ELR (cell line): ENCODE measurements at regions not wholly inside any gene's neighbourhood (a gene's known extent, or its start where the extent isn't known, plus 50 kb on each side); places are given as distances from the start of the nearest gene placed in this dataset.
"Not testable (repeated sequence)": the region's sequence is repeated elsewhere in the genome, so short reads cannot be mapped to it uniquely, and the experiment has no call there.

ENCODE experiments used
- DNase-seq: peaks from one replicate; pipeline ENCODE4 v3.0.0-alpha.2; 2015; ENCODE audit warnings: low read depth

- no peak for DNase-seq
Measured at GRCh38 chr1:187718527-187718926, 889.8 kb downstream of the PLA2G4A start.

GRCh38 chr1:187721216-187721615 lies 892.5 kb downstream of the PLA2G4A start:
- no peak for DNase-seq

GRCh38 chr1:187725216-187725615 lies 896.5 kb downstream of the PLA2G4A start:
- no peak for DNase-seq

- no peak for DNase-seq
Measured at GRCh38 chr1:187733232-187733631, 904.5 kb downstream of the PLA2G4A start.

- no peak for DNase-seq
Measured at GRCh38 chr1:187734427-187734826, 905.7 kb downstream of the PLA2G4A start.

- DNase-seq = no peak
Measured at GRCh38 chr1:187744665-187745064, 915.9 kb downstream of the PLA2G4A start.

GRCh38 chr1:187755536-187755935 lies 926.8 kb downstream of the PLA2G4A start:
- DNase-seq = no peak

- not testable (repeated sequence) for DNase-seq
Measured at GRCh38 chr1:187756684-187757083, 927.9 kb downstream of the PLA2G4A start.

GRCh38 chr1:187759825-187760333 lies 931.1 kb downstream of the PLA2G4A start:
- DNase-seq = no peak

GRCh38 chr1:187762118-187762517 lies 933.4 kb downstream of the PLA2G4A start:
- DNase-seq = no peak

GRCh38 chr1:187763465-187763864 lies 934.7 kb downstream of the PLA2G4A start:
- no peak for DNase-seq

GRCh38 chr1:187763976-187764375 lies 935.2 kb downstream of the PLA2G4A start:
- DNase-seq = no peak

GRCh38 chr1:187771396-187771795 lies 942.6 kb downstream of the PLA2G4A start:
- DNase-seq = no peak

- DNase-seq = no peak
Measured at GRCh38 chr1:187773168-187773567, 944.4 kb downstream of the PLA2G4A start.

GRCh38 chr1:187787736-187788135 lies 959.0 kb downstream of the PLA2G4A start:
- DNase-seq = no peak

- DNase-seq = no peak
Measured at GRCh38 chr1:187788718-187789117, 960.0 kb downstream of the PLA2G4A start.

GRCh38 chr1:187790724-187791123 lies 962.0 kb downstream of the PLA2G4A start:
- DNase-seq = no peak

- DNase-seq = no peak
Measured at GRCh38 chr1:187794561-187794960, 965.8 kb downstream of the PLA2G4A start.

- no peak for DNase-seq
Measured at GRCh38 chr1:187809549-187809948, 980.8 kb downstream of the PLA2G4A start.

- no peak for DNase-seq
Measured at GRCh38 chr1:187816646-187817045, 987.9 kb downstream of the PLA2G4A start.

GRCh38 chr1:187817782-187818181 lies 989.0 kb downstream of the PLA2G4A start:
- DNase-seq = no peak

GRCh38 chr1:187819086-187819485 lies 990.3 kb downstream of the PLA2G4A start:
- DNase-seq = no peak

GRCh38 chr1:187836557-187836956 lies 1007.8 kb downstream of the PLA2G4A start:
- DNase-seq = no peak

- DNase-seq = no peak
Measured at GRCh38 chr1:187837787-187838186, 1009.0 kb downstream of the PLA2G4A start.
